ENCODE measurements at regions not wholly inside any gene's neighbourhood (a gene's known extent, or its start where the extent isn't known, plus 50 kb on each side); places are given as distances from the start of the nearest gene placed in this dataset.

DNA sequence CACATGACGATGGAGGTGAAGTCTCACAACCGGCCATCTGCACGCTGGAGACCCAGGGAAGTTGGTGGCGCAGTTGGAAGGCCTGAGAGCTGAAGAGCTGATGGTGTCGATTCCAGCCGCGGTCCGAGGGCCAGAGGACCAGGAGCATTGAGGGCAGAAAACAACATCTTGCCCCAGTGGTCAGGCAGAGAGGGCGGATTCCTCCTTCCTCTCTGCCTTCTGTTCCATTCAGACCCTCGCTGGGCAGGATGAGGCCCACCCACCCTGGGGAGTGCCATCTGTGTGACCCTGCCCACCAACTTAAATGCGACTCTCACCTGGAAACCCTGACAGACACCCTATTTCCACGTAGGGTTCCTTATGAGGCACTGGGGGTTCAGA is 120.7 kb upstream of the PMEPA1 start:
- no peak for TF ChIP-seq MYC (IDR thresholded peaks at IDR 0.05; ENCODE audit: low read depth, low read length)
- DNase-seq (ENCODE audit: low read depth): no peak

GRCh38 chr20:57829805-57830514 is 120.1 kb upstream of the PMEPA1 start:
- no peak for DNase-seq (ENCODE audit: low read depth)
- H3K4me3 ChIP-seq (ENCODE audit: low read depth, low read length): no peak overlapping the region

More for the DNA sequence above, 120.7 kb upstream of the PMEPA1 start:
- no peak overlapping the region for H3K4me3 ChIP-seq (ENCODE audit: low read depth, low read length)

GRCh38 chr20:57829336-57829735 is 119.5 kb upstream of the PMEPA1 start:
- no peak overlapping the region for H3K4me3 ChIP-seq (ENCODE audit: low read depth, low read length)
- no peak for DNase-seq (ENCODE audit: low read depth)
- TF ChIP-seq POLR2A (IDR thresholded peaks at IDR 0.05; ENCODE audit: extremely low read depth, insufficient read length) (no peak), MAX (IDR thresholded peaks at IDR 0.05; ENCODE audit: low read depth, low read length) (no peak), MYC (IDR thresholded peaks at IDR 0.05; ENCODE audit: low read depth, low read length) (no peak)
- TF ChIP-seq, protein P1, sequence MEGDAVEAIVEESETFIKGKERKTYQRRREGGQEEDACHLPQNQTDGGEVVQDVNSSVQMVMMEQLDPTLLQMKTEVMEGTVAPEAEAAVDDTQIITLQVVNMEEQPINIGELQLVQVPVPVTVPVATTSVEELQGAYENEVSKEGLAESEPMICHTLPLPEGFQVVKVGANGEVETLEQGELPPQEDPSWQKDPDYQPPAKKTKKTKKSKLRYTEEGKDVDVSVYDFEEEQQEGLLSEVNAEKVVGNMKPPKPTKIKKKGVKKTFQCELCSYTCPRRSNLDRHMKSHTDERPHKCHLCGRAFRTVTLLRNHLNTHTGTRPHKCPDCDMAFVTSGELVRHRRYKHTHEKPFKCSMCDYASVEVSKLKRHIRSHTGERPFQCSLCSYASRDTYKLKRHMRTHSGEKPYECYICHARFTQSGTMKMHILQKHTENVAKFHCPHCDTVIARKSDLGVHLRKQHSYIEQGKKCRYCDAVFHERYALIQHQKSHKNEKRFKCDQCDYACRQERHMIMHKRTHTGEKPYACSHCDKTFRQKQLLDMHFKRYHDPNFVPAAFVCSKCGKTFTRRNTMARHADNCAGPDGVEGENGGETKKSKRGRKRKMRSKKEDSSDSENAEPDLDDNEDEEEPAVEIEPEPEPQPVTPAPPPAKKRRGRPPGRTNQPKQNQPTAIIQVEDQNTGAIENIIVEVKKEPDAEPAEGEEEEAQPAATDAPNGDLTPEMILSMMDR (IDR thresholded peaks at IDR 0.05; ENCODE audit: low read depth, low read length): no peak

More at GRCh38 chr20:57829805-57830514, 120.1 kb upstream of the PMEPA1 start:
- TF ChIP-seq MYC (IDR thresholded peaks at IDR 0.05; ENCODE audit: low read depth, low read length) (no peak), POLR2A (IDR thresholded peaks at IDR 0.05; ENCODE audit: extremely low read depth, insufficient read length) (no peak), MAX (IDR thresholded peaks at IDR 0.05; ENCODE audit: low read depth, low read length) (no peak)
- TF ChIP-seq, protein P1 (IDR thresholded peaks at IDR 0.05; ENCODE audit: low read depth, low read length): no peak

- DNase-seq (ENCODE audit: low read depth): no peak
- TF ChIP-seq MAX (IDR thresholded peaks at IDR 0.05; ENCODE audit: low read depth, low read length) (no peak), POLR2A (IDR thresholded peaks at IDR 0.05; ENCODE audit: extremely low read depth, insufficient read length) (no peak), MYC (IDR thresholded peaks at IDR 0.05; ENCODE audit: low read depth, low read length) (no peak)
- no peak overlapping the region for H3K4me3 ChIP-seq (ENCODE audit: low read depth, low read length)
These were observed 118.9 kb upstream of the PMEPA1 start for GRCh38 chr20:57828696-57829095.

DNA sequence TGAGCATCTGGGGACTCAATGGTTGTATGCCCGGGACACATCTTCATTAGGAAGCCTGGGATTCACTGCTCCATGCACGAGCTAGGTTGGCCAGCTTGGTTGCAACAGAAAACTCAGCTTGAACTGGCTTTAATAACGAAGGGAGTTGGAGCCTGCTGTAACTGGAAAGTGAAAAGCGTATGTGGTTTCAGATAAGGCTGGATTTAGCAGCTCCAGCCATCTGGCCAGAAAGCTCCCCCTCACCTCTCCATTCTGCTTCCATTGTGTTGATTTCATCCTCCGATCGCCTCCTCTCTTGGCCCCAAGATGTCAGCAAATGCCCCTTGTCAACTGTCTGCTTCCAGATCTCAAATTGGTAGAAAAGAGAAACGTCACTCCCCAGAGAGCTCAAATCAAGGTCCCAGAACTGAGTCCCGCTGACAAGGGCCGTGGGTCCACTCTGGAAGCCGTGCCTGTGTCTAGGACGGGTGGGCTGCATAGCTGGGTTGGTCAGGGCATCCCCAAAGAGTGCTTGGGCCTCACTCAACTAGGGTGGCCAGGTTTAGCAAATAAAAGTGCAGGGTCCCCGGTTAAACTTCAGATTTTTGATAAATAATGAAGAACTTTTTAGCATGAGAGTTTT is 117.0 kb upstream of the PMEPA1 start:
- no peak for DNase-seq (ENCODE audit: low read depth)
- no peak for TF ChIP-seq MYC (IDR thresholded peaks at IDR 0.05; ENCODE audit: low read depth, low read length)
- TF ChIP-seq, protein P1 (IDR thresholded peaks at IDR 0.05; ENCODE audit: low read depth, low read length): no peak
- H3K4me3 ChIP-seq (ENCODE audit: low read depth, low read length): no peak overlapping the region

- TF ChIP-seq, protein P1 (IDR thresholded peaks at IDR 0.05; ENCODE audit: low read depth, low read length): no peak
- TF ChIP-seq POLR2A (IDR thresholded peaks at IDR 0.05; ENCODE audit: extremely low read depth, insufficient read length) (no peak), MAX (IDR thresholded peaks at IDR 0.05; ENCODE audit: low read depth, low read length) (no peak), MYC (IDR thresholded peaks at IDR 0.05; ENCODE audit: low read depth, low read length) (no peak)
- no peak overlapping the region for H3K4me3 ChIP-seq (ENCODE audit: low read depth, low read length)
- no peak for DNase-seq (ENCODE audit: low read depth)
These were observed 115.1 kb upstream of the PMEPA1 start for GRCh38 chr20:57824909-57825308.

Measured in NB4 (cell line).